ENCODE measurements at regions not wholly inside any gene's neighbourhood (a gene's known extent, or its start where the extent isn't known, plus 50 kb on each side); places are given as distances from the start of the nearest gene placed in this dataset.

GRCh38 chr4:136316961-136317360 is 1215.3 kb downstream of the PCDH18 start:
- TF ChIP-seq EZH2 (IDR thresholded peaks at IDR 0.05; ENCODE audit: low read depth), result no peak
- TF ChIP-seq, protein P1, sequence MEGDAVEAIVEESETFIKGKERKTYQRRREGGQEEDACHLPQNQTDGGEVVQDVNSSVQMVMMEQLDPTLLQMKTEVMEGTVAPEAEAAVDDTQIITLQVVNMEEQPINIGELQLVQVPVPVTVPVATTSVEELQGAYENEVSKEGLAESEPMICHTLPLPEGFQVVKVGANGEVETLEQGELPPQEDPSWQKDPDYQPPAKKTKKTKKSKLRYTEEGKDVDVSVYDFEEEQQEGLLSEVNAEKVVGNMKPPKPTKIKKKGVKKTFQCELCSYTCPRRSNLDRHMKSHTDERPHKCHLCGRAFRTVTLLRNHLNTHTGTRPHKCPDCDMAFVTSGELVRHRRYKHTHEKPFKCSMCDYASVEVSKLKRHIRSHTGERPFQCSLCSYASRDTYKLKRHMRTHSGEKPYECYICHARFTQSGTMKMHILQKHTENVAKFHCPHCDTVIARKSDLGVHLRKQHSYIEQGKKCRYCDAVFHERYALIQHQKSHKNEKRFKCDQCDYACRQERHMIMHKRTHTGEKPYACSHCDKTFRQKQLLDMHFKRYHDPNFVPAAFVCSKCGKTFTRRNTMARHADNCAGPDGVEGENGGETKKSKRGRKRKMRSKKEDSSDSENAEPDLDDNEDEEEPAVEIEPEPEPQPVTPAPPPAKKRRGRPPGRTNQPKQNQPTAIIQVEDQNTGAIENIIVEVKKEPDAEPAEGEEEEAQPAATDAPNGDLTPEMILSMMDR (conservative IDR thresholded peaks at IDR 0.05), result no peak

All from PC-9 (cell line).